Liver (tissue), 3 donors: ENCODE measurements at regions not wholly inside any gene's neighbourhood (a gene's known extent, or its start where the extent isn't known, plus 50 kb on each side); places are given as distances from the start of the nearest gene placed in this dataset.

Source experiments
- CTCF ChIP-seq: fragments of 150-350 bp; IDR thresholded peaks from 2 replicates; pipeline ENCODE4 v1.5.1; 2017; ENCODE audit warnings: improper control_type of control experiment, low read depth, low read length; ENCODE audit not compliant: missing input control
- TAF1 ChIP-seq: conservative IDR thresholded peaks from 2 replicates; pipeline ENCODE4 v1.6.1; 2016; ENCODE audit warnings: antibody characterized with exemption, mild to moderate bottlenecking
- donor health status: healthy.
- donor health status: healthy.

GRCh38 chr16:22635801-22636200, 125.1 kb downstream of the NPIPB5 start:
- TF ChIP-seq CTCF (no peak), TAF1 (no peak)
